ENCODE measurements at regions not wholly inside any gene's neighbourhood (a gene's known extent, or its start where the extent isn't known, plus 50 kb on each side); places are given as distances from the start of the nearest gene placed in this dataset.

DNA sequence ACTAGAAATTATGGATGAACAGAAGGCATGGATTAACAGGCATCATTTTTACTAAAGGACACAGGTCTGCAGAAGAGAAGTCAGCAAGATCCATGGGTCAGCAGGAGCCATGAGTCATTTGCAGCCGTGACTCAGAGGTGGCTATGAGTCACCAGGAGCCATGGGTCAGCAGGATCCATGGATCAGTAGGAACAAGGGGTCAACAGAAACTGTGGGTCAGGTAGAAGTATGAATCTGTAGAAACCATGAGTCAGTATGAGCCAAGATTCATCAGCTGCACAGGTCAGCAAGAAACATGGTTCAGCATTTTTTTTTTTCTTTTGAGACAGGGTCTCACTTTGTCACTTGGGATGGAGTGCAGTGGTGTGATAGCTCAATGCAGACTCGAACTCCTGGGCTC, 58.2 kb upstream of the HS3ST4 start:
- Histone ChIP-seq H3K4me3 (replicated peaks in 1 of 4; ENCODE audit: control extremely low read depth in 1 of 4, insufficient read depth in 1 of 4, low read depth in 3 of 4, low read length in 4 of 4) (no peak overlapping the region), H3K79me2 (ENCODE audit: control insufficient read depth, insufficient read depth, low read length) (no peaks in the 10 kb centered on the region), H3K4me2 (ENCODE audit: extremely low read depth, insufficient read depth, low read length) (no peak overlapping the region), H2AFZ (ENCODE audit: low read length) (no peak overlapping the region), H3K27ac (ENCODE audit: insufficient read depth, low read length) (no peak overlapping the region), H3K9me3 (ENCODE audit: control insufficient read depth, insufficient read depth, low read depth, low read length) (no peaks in the 10 kb centered on the region), H3K27me3 (ENCODE audit: control insufficient read depth, insufficient read depth, low read length) (no peaks in the 10 kb centered on the region), H3K4me1 (ENCODE audit: control insufficient read depth, extremely low read depth, insufficient read depth, low read length) (no peaks in the 10 kb centered on the region), H3K36me3 (ENCODE audit: control insufficient read depth, insufficient read depth, low read length) (no peaks in the 10 kb centered on the region), H3K9ac (ENCODE audit: insufficient read depth, low read length) (no peak overlapping the region), H4K20me1 (ENCODE audit: control insufficient read depth, extremely low read depth, insufficient read depth, low read length) (no peaks in the 10 kb centered on the region)
- no peak for DNase-seq (ENCODE audit: low read depth in 2 of 2)
- TF ChIP-seq, protein P1, sequence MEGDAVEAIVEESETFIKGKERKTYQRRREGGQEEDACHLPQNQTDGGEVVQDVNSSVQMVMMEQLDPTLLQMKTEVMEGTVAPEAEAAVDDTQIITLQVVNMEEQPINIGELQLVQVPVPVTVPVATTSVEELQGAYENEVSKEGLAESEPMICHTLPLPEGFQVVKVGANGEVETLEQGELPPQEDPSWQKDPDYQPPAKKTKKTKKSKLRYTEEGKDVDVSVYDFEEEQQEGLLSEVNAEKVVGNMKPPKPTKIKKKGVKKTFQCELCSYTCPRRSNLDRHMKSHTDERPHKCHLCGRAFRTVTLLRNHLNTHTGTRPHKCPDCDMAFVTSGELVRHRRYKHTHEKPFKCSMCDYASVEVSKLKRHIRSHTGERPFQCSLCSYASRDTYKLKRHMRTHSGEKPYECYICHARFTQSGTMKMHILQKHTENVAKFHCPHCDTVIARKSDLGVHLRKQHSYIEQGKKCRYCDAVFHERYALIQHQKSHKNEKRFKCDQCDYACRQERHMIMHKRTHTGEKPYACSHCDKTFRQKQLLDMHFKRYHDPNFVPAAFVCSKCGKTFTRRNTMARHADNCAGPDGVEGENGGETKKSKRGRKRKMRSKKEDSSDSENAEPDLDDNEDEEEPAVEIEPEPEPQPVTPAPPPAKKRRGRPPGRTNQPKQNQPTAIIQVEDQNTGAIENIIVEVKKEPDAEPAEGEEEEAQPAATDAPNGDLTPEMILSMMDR (conservative IDR thresholded peaks at IDR 0.05 in 1 of 2, IDR thresholded peaks at IDR 0.05 in 1 of 2; ENCODE audit: low read depth in 1 of 2, low read length in 2 of 2) = no peak
- TF ChIP-seq EZH2 (IDR thresholded peaks at IDR 0.05; ENCODE audit: low read length, missing control alignments) = no peak

DNA sequence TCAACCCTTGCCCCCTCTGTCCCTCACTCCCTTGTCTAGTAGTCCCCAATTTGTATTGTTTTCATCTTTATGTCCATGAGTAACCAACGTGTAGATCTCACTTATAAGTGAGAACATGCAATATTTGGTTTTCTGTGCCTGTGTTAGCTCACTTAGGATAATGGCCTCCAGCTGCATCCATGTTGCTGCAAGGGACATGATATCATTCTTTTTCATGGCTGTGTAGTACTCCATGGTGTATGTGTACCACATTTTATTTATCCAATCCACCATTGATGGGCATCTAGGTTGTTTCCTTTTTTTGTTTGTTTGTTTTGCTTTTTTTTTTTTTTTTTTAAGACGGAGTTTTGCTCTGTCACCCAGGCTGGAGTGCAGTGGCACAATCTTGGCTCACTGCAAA, 63.0 kb upstream of the HS3ST4 start:
- no peaks in the 10 kb centered on the region for H3K79me2 ChIP-seq (ENCODE audit: control insufficient read depth, insufficient read depth, low read length)
- H2AFZ ChIP-seq (ENCODE audit: low read length) = no peak overlapping the region
- no peaks in the 10 kb centered on the region for H3K4me1 ChIP-seq (ENCODE audit: control insufficient read depth, extremely low read depth, insufficient read depth, low read length)
- H3K4me2 ChIP-seq (ENCODE audit: extremely low read depth, insufficient read depth, low read length) = no peak overlapping the region
- no peaks in the 10 kb centered on the region for H3K27me3 ChIP-seq (ENCODE audit: control insufficient read depth, insufficient read depth, low read length)
- H3K27ac ChIP-seq (ENCODE audit: insufficient read depth, low read length) = no peak overlapping the region
- no peak overlapping the region for H3K9ac ChIP-seq (ENCODE audit: insufficient read depth, low read length)
- no peak for DNase-seq (ENCODE audit: low read depth in 2 of 2)
- no peaks in the 10 kb centered on the region for H3K9me3 ChIP-seq (ENCODE audit: control insufficient read depth, insufficient read depth, low read depth, low read length)
- H3K36me3 ChIP-seq (ENCODE audit: control insufficient read depth, insufficient read depth, low read length) = no peaks in the 10 kb centered on the region
- H3K4me3 ChIP-seq (replicated peaks in 1 of 4; ENCODE audit: control extremely low read depth in 1 of 4, insufficient read depth in 1 of 4, low read depth in 3 of 4, low read length in 4 of 4) = no peak overlapping the region
- H4K20me1 ChIP-seq (ENCODE audit: control insufficient read depth, extremely low read depth, insufficient read depth, low read length) = no peaks in the 10 kb centered on the region
- TF ChIP-seq, protein P1 (conservative IDR thresholded peaks at IDR 0.05 in 1 of 2, IDR thresholded peaks at IDR 0.05 in 1 of 2; ENCODE audit: low read depth in 1 of 2, low read length in 2 of 2) = no peak

DNA sequence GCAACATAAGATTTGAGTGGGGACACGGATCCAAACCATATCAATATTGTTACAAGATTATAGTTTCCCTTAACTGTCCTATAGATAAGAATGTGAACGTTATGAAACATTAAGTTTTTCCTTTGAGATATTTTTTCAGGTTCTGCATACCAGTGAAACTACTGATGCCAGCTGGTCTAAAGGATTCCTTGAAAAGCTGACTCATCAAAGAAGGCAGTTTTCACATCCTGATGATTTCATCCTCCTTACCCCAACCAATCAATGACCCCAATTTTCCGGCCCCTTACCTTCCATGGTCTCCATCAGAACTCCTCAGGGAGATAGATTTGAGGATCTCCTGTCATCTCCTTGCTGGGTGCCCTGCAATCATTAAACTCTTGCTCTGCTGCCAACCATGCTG, 64.1 kb upstream of the HS3ST4 start:
- no peak for TF ChIP-seq EZH2 (IDR thresholded peaks at IDR 0.05; ENCODE audit: low read length, missing control alignments)
- no peak overlapping the region for H3K4me2 ChIP-seq (ENCODE audit: extremely low read depth, insufficient read depth, low read length)
- H3K4me1 ChIP-seq (ENCODE audit: control insufficient read depth, extremely low read depth, insufficient read depth, low read length) = no peaks in the 10 kb centered on the region
- H4K20me1 ChIP-seq (ENCODE audit: control insufficient read depth, extremely low read depth, insufficient read depth, low read length) = no peaks in the 10 kb centered on the region
- no peak overlapping the region for H3K27ac ChIP-seq (ENCODE audit: insufficient read depth, low read length)
- H3K36me3 ChIP-seq (ENCODE audit: control insufficient read depth, insufficient read depth, low read length) = no peaks in the 10 kb centered on the region
- no peaks in the 10 kb centered on the region for H3K9me3 ChIP-seq (ENCODE audit: control insufficient read depth, insufficient read depth, low read depth, low read length)
- H3K9ac ChIP-seq (ENCODE audit: insufficient read depth, low read length) = no peak overlapping the region
- no peaks in the 10 kb centered on the region for H3K27me3 ChIP-seq (ENCODE audit: control insufficient read depth, insufficient read depth, low read length)
- no peak overlapping the region for H3K4me3 ChIP-seq (replicated peaks in 1 of 4; ENCODE audit: control extremely low read depth in 1 of 4, insufficient read depth in 1 of 4, low read depth in 3 of 4, low read length in 4 of 4)
- H2AFZ ChIP-seq (ENCODE audit: low read length) = no peak overlapping the region
- H3K79me2 ChIP-seq (ENCODE audit: control insufficient read depth, insufficient read depth, low read length) = no peaks in the 10 kb centered on the region
- DNase-seq (ENCODE audit: low read depth in 2 of 2) = no peak

DNA sequence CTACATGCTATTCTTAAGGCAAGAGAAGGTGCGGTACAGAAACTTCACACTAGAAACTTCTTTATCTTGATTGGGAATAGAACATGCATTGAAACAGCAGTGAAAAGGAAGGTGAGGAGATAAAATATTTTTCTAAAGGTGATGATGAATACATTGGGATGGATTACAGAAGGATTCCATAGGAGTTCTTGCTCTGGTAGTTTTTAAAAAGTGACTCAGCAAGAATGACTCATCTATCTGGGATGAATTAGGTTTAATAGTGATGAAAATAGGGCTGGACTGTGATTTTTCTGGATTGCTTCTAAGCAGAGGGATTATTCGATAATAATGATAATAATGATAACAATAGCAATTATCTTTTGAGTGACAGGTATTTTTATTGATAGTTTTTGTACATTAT, 65.6 kb upstream of the HS3ST4 start:
- TF ChIP-seq, protein P1 (conservative IDR thresholded peaks at IDR 0.05 in 1 of 2, IDR thresholded peaks at IDR 0.05 in 1 of 2; ENCODE audit: low read depth in 1 of 2, low read length in 2 of 2) = no peak
- TF ChIP-seq EZH2 (IDR thresholded peaks at IDR 0.05; ENCODE audit: low read length, missing control alignments) = no peak
- Histone ChIP-seq H3K4me3 (replicated peaks in 1 of 4; ENCODE audit: control extremely low read depth in 1 of 4, insufficient read depth in 1 of 4, low read depth in 3 of 4, low read length in 4 of 4) (no peak overlapping the region), H4K20me1 (ENCODE audit: control insufficient read depth, extremely low read depth, insufficient read depth, low read length) (no peaks in the 10 kb centered on the region), H3K4me1 (ENCODE audit: control insufficient read depth, extremely low read depth, insufficient read depth, low read length) (no peaks in the 10 kb centered on the region), H3K27me3 (ENCODE audit: control insufficient read depth, insufficient read depth, low read length) (no peaks in the 10 kb centered on the region), H3K9ac (ENCODE audit: insufficient read depth, low read length) (no peak overlapping the region), H3K36me3 (ENCODE audit: control insufficient read depth, insufficient read depth, low read length) (no peaks in the 10 kb centered on the region), H2AFZ (ENCODE audit: low read length) (no peak overlapping the region), H3K79me2 (ENCODE audit: control insufficient read depth, insufficient read depth, low read length) (no peaks in the 10 kb centered on the region), H3K27ac (ENCODE audit: insufficient read depth, low read length) (no peak overlapping the region), H3K4me2 (ENCODE audit: extremely low read depth, insufficient read depth, low read length) (no peak overlapping the region), H3K9me3 (ENCODE audit: control insufficient read depth, insufficient read depth, low read depth, low read length) (no peaks in the 10 kb centered on the region)
- no peak for DNase-seq (ENCODE audit: low read depth in 2 of 2)

All from fibroblast of lung (primary cell).